SU-DHL-6 (cell line): ENCODE measurements at regions not wholly inside any gene's neighbourhood (a gene's known extent, or its start where the extent isn't known, plus 50 kb on each side); places are given as distances from the start of the nearest gene placed in this dataset.

Source experiments
- H2AFZ ChIP-seq: fragments of 200-600 bp; sonication (generic); 2 replicates; pipeline ENCODE4 v1.6.1; 2014; ENCODE audit warnings: low read depth, mild to moderate bottlenecking, moderate library complexity, mixed read lengths, antibody characterized with exemption, low read length; ENCODE audit not compliant: severe bottlenecking
- H3F3A ChIP-seq: fragments of 200-600 bp; shearing (Covaris generic); 2 replicates; pipeline ENCODE4 v1.6.0; 2016; ENCODE audit warnings: antibody characterized with exemption, mild to moderate bottlenecking; ENCODE audit not compliant: insufficient read depth
- H3K27ac ChIP-seq: fragments of 200-600 bp; sonication (generic); 2 replicates; pipeline ENCODE4 v1.5.1; 2016; ENCODE audit warnings: low read depth, mild to moderate bottlenecking, low read length, moderate library complexity, mixed read lengths
- H3K27me3 ChIP-seq: fragments of 200-600 bp; sonication (generic), shearing (Covaris generic); 2 replicates; pipeline ENCODE4 v1.6.0; 2014; ENCODE audit warnings: mild to moderate bottlenecking, low read length
- H3K36me3 ChIP-seq: fragments of 200-600 bp; sonication (generic); 2 replicates; pipeline ENCODE4 v1.6.1; 2014; ENCODE audit warnings: mild to moderate bottlenecking, low read length, mixed read lengths
- H3K4me2 ChIP-seq: fragments of 300-600, 200-600 bp; shearing (Covaris generic), sonication (generic); 2 replicates; pipeline ENCODE4 v1.6.0; 2014; ENCODE audit warnings: low read length, low read depth, mild to moderate bottlenecking; ENCODE audit not compliant: poor library complexity, severe bottlenecking
- H3K4me3 ChIP-seq: fragments of 200-600 bp; sonication (generic); 2 replicates; pipeline ENCODE4 v1.5.1; 2014; ENCODE audit warnings: antibody characterized with exemption, low read length, mild to moderate bottlenecking, mixed read lengths; ENCODE audit not compliant: insufficient read depth, poor library complexity, severe bottlenecking
- H3K79me2 ChIP-seq: fragments of 200-600 bp; sonication (generic); 2 replicates; pipeline ENCODE4 v1.6.1; 2014; ENCODE audit warnings: mild to moderate bottlenecking, low read length, moderate library complexity; ENCODE audit not compliant: insufficient read depth
- H3K9ac ChIP-seq: fragments of 200-600 bp; sonication (generic); 2 replicates; pipeline ENCODE4 v1.7.0; 2014; ENCODE audit warnings: mild to moderate bottlenecking, low read length
- H3K9me2 ChIP-seq: fragments of 200-600 bp; sonication (generic); replicated peaks from 2 replicates; pipeline ENCODE4 v1.6.1; 2014; ENCODE audit warnings: low read length; ENCODE audit not compliant: insufficient read depth
- H3K9me3 ChIP-seq: fragments of 200-600 bp; sonication (generic); 2 replicates; pipeline ENCODE4 v1.6.1; 2014; ENCODE audit warnings: low read length, mixed read lengths; ENCODE audit not compliant: insufficient read depth
- H4K20me1 ChIP-seq: fragments of 200-600 bp; sonication (generic); 2 replicates; pipeline ENCODE4 v1.6.1; 2014; ENCODE audit warnings: low read depth, mild to moderate bottlenecking, antibody characterized with exemption, low read length, moderate library complexity, mixed read lengths
- EZH2phosphoT487 ChIP-seq: fragments of 200-600 bp; sonication (generic), shearing (Covaris generic); conservative IDR thresholded peaks from 2 replicates; pipeline ENCODE4 v1.6.1; 2018; ENCODE audit warnings: mild to moderate bottlenecking, antibody characterized with exemption, low read length, moderate library complexity, mixed read lengths
- TF ChIP-seq, protein P1 (sequence below): fragments of 200-600 bp; sonication (generic); IDR thresholded peaks from one replicate; pipeline ENCODE4 v1.5.1; 2017; ENCODE audit warnings: antibody characterized with exemption, mild to moderate bottlenecking, low read length, moderate library complexity; ENCODE audit not compliant: insufficient read depth, poor library complexity, severe bottlenecking

GRCh38 chr17:36661047-36661666, 59.8 kb downstream of the MRM1 start:
- Histone ChIP-seq H4K20me1 (no peaks in the 10 kb centered on the region), H3K36me3 (no peaks in the 10 kb centered on the region), H3K4me2 (no peak overlapping the region), H3K79me2 (no peaks in the 10 kb centered on the region), H3K9me2 (no peaks in the 10 kb centered on the region), H3K27me3 (no peaks in the 10 kb centered on the region), H3F3A (no peaks in the 10 kb centered on the region), H3K9ac (no peak overlapping the region), H3K4me3 (no peak overlapping the region), H3K27ac (no peak overlapping the region), H2AFZ (no peak overlapping the region), H3K9me3 (no peaks in the 10 kb centered on the region)
- TF ChIP-seq EZH2phosphoT487: no peak
- TF ChIP-seq, protein P1, sequence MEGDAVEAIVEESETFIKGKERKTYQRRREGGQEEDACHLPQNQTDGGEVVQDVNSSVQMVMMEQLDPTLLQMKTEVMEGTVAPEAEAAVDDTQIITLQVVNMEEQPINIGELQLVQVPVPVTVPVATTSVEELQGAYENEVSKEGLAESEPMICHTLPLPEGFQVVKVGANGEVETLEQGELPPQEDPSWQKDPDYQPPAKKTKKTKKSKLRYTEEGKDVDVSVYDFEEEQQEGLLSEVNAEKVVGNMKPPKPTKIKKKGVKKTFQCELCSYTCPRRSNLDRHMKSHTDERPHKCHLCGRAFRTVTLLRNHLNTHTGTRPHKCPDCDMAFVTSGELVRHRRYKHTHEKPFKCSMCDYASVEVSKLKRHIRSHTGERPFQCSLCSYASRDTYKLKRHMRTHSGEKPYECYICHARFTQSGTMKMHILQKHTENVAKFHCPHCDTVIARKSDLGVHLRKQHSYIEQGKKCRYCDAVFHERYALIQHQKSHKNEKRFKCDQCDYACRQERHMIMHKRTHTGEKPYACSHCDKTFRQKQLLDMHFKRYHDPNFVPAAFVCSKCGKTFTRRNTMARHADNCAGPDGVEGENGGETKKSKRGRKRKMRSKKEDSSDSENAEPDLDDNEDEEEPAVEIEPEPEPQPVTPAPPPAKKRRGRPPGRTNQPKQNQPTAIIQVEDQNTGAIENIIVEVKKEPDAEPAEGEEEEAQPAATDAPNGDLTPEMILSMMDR: no peak

- no peak overlapping the region for H3K4me3 ChIP-seq
- H3K4me2 ChIP-seq: no peak overlapping the region
- no peaks in the 10 kb centered on the region for H4K20me1 ChIP-seq
- H3K36me3 ChIP-seq: no peaks in the 10 kb centered on the region
- no peaks in the 10 kb centered on the region for H3K9me2 ChIP-seq
- TF ChIP-seq, protein P1: no peak
- no peak for TF ChIP-seq EZH2phosphoT487
- no peak overlapping the region for H3K27ac ChIP-seq
- H3F3A ChIP-seq: no peaks in the 10 kb centered on the region
- H3K9ac ChIP-seq: no peak overlapping the region
- no peak overlapping the region for H2AFZ ChIP-seq
- H3K27me3 ChIP-seq: no peaks in the 10 kb centered on the region
- no peaks in the 10 kb centered on the region for H3K9me3 ChIP-seq
- H3K79me2 ChIP-seq: no peaks in the 10 kb centered on the region
Measured at GRCh38 chr17:36661688-36662087, 60.3 kb downstream of the MRM1 start.

DNA sequence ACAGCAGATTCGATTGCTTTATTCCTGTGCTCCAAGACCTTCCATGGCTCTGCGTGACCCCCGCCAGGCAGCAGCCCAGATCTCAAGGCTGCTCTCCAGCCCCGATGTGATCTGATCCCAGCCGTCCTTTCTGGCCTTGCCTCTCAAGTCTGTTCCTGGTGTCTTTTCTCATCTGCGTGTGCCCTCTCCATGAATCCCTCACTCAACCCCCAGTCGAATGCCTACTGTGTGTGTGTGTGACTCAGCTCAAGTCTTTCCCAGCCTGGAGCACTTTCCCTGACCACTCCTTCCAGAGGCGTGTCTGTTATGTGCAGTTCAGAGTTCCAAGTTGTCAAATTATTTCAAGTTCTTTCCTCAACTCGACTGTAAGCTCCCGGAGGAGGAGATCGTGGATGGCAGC, 64.0 kb downstream of the MRM1 start:
- H3K9me3 ChIP-seq: no peaks in the 10 kb centered on the region
- TF ChIP-seq, protein P1: no peak
- no peak for TF ChIP-seq EZH2phosphoT487
- no peaks in the 10 kb centered on the region for H4K20me1 ChIP-seq
- H3K9ac ChIP-seq: no peak overlapping the region
- H2AFZ ChIP-seq: no peak overlapping the region
- no peaks in the 10 kb centered on the region for H3K36me3 ChIP-seq
- H3F3A ChIP-seq: no peaks in the 10 kb centered on the region
- no peak overlapping the region for H3K4me3 ChIP-seq
- H3K27ac ChIP-seq: no peak overlapping the region
- no peaks in the 10 kb centered on the region for H3K27me3 ChIP-seq
- no peak overlapping the region for H3K4me2 ChIP-seq
- no peaks in the 10 kb centered on the region for H3K79me2 ChIP-seq
- H3K9me2 ChIP-seq: no peaks in the 10 kb centered on the region

DNA sequence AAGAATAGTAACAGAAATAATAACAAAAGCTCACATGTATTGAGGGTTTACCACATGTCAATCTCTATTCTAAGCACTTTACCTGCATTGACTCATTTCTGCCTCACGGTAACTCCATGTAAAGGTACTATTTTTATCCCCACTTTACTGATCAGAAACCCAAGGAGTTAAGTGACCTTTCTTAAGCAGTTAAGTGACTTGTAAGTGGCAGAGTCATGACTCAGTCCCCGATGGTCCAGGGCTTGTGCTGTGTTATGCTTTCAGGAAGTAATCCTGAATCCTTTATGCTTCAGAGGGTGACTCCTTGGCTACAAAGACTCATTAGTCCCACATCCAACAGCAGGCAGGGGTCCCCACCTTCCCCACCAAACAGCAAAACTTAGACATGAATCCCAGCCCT, 66.5 kb downstream of the MRM1 start:
- TF ChIP-seq EZH2phosphoT487: no peak
- TF ChIP-seq, protein P1: no peak

More for the DNA sequence above, 66.5 kb downstream of the MRM1 start:
- H3K79me2 ChIP-seq: no peaks in the 10 kb centered on the region
- no peak overlapping the region for H3K4me3 ChIP-seq
- no peaks in the 10 kb centered on the region for H3K36me3 ChIP-seq
- no peaks in the 10 kb centered on the region for H3K9me2 ChIP-seq
- H3K27me3 ChIP-seq: no peaks in the 10 kb centered on the region
- H3F3A ChIP-seq: no peaks in the 10 kb centered on the region
- no peaks in the 10 kb centered on the region for H4K20me1 ChIP-seq
- no peak overlapping the region for H2AFZ ChIP-seq
- H3K9me3 ChIP-seq: no peaks in the 10 kb centered on the region
- H3K4me2 ChIP-seq: no peak overlapping the region
- H3K27ac ChIP-seq: no peak overlapping the region
- H3K9ac ChIP-seq: no peak overlapping the region
